GM12878 (cell line): ENCODE measurements at regions not wholly inside any gene's neighbourhood (a gene's known extent, or its start where the extent isn't known, plus 50 kb on each side); places are given as distances from the start of the nearest gene placed in this dataset.

Experiments used
- ATAC-seq: fragments of 200-7000 bp; cut with Tn5 transposase; 3 replicates; pipeline ENCODE4 v1.9.1; 2020; ENCODE audit warnings: mild to moderate bottlenecking, moderate library complexity
- BruUV-seq: library from RNA; stranded (reverse); fragments of 400-500 nt; replicated peaks from 2 replicates; lab custom pipeline; 2021; lab: Mats Ljungman, UMichigan
- CTCF ChIA-PET: fragments of 300-600 bp; sonication (Branson Sonifier 250); formaldehyde crosslinking; extraction: SDS; loops from one replicate; lab custom pipeline; 2021; ENCODE audit warnings: inconsistent platforms; lab: Yijun Ruan, JAX
- POLR2A ChIA-PET: fragments of 350-600 bp; formaldehyde crosslinking; extraction: SDS; loops from one replicate; lab custom pipeline; 2021; ENCODE audit warnings: inconsistent platforms; lab: Charles Lee
- RAD21 ChIA-PET: fragments of 300-600 bp; sonication (Branson Sonifier 250); formaldehyde crosslinking; loops from one replicate; lab custom pipeline; 2023; ENCODE audit warnings: antibody characterized with exemption; ENCODE audit not compliant: unreplicated experiment; lab: Charles Lee
- SMC1A ChIA-PET: fragments of 300-600 bp; sonication (Branson Sonifier 250); formaldehyde crosslinking; loops from one replicate; lab custom pipeline; 2023; ENCODE audit not compliant: unreplicated experiment, uncharacterized antibody; lab: Charles Lee
- DNase-seq: peaks from one replicate; pipeline ENCODE4 v3.0.0-alpha.2; 2011; ENCODE audit warnings: low read depth, low spot score
- FAIRE-seq: peaks from 3 replicates; lab custom pipeline; 2011; peaks lifted over from hg19 to GRCh38; lab: Jason Lieb, UNC
- H2AFZ ChIP-seq: 2 replicates; pipeline ENCODE4 v1.6.0; 2011; ENCODE audit warnings: low read depth, low read length, control low read depth; ENCODE audit not compliant: control insufficient read depth
- H3K27ac ChIP-seq: 2 replicates; pipeline ENCODE4 v1.5.1; 2011; ENCODE audit warnings: control low read depth; ENCODE audit not compliant: control insufficient read depth, insufficient read depth
- H3K27me3 ChIP-seq, 2 experiments: replicated peaks in 1 of 2; 2 replicates each; pipeline versions ENCODE4 v1.6.0 to v1.6.1; 2011; ENCODE audit warnings: low read length in 1 of 2; ENCODE audit not compliant: control insufficient read depth in 2 of 2, insufficient read depth in 2 of 2
- H3K36me3 ChIP-seq, 2 experiments: 2 replicates each; pipeline ENCODE4 v1.5.1; 2011; ENCODE audit warnings: low read length in 1 of 2; ENCODE audit not compliant: control insufficient read depth in 2 of 2, insufficient read depth in 2 of 2
- H3K4me1 ChIP-seq: 2 replicates; pipeline ENCODE4 v1.6.1; 2011; ENCODE audit warnings: mild to moderate bottlenecking, low read length, moderate library complexity, mixed read lengths; ENCODE audit not compliant: control insufficient read depth, insufficient read depth
- H3K4me2 ChIP-seq: 2 replicates; pipeline ENCODE4 v1.6.0; 2011; ENCODE audit warnings: control low read depth; ENCODE audit not compliant: control insufficient read depth, insufficient read depth
- H3K4me3 ChIP-seq: fragments of 200-600 bp; sonication (generic); 2 replicates; pipeline ENCODE4 v1.5.1; 2016
- H3K79me2 ChIP-seq: 2 replicates; pipeline ENCODE4 v1.6.0; 2011; ENCODE audit warnings: low read length; ENCODE audit not compliant: control insufficient read depth, insufficient read depth
- H3K9ac ChIP-seq: 2 replicates; pipeline ENCODE4 v1.8.0; 2011; ENCODE audit warnings: low read length, control low read depth, mixed read lengths; ENCODE audit not compliant: control insufficient read depth, insufficient read depth
- H3K9me3 ChIP-seq: replicated peaks from 3 replicates; pipeline ENCODE4 v1.5.1; 2011; ENCODE audit warnings: mild to moderate bottlenecking, low read length; ENCODE audit not compliant: control insufficient read depth, insufficient read depth
- H4K20me1 ChIP-seq: 2 replicates; pipeline ENCODE4 v1.6.0; 2011; ENCODE audit not compliant: control insufficient read depth, insufficient read depth
- ETV6 ChIP-seq, 2 experiments: fragments of 450-650 bp in 1 of 2; IDR thresholded peaks in 1 of 2; conservative IDR thresholded peaks in 1 of 2; 2 replicates each; pipeline ENCODE4 v1.6.1; 2014; ENCODE audit warnings: antibody characterized with exemption in 1 of 2, borderline replicate concordance in 1 of 2, low read depth in 1 of 2, mild to moderate bottlenecking in 1 of 2, moderate library complexity in 1 of 2
- SMAD1 ChIP-seq: fragments of 450-650 bp; IDR thresholded peaks from 2 replicates; pipeline ENCODE4 v1.6.1; 2018; ENCODE audit warnings: mild to moderate bottlenecking, low read depth; ENCODE audit not compliant: partially characterized antibody
- STAT1 ChIP-seq: fragments of 450-650 bp; conservative IDR thresholded peaks from 2 replicates; pipeline ENCODE4 v1.6.1; 2014; ENCODE audit warnings: antibody characterized with exemption, mild to moderate bottlenecking
- ZBTB11 ChIP-seq: fragments of 450-650 bp; formaldehyde crosslinking; IDR thresholded peaks from 2 replicates; pipeline ENCODE4 v1.5.0; 2022; ENCODE audit warnings: mild to moderate bottlenecking, missing genetic modification characterization
- WGBS: methylation state at CpG from one replicate; pipeline ENCODE4 v1.1.6; 2016; ENCODE audit warnings: low lambda C conversion rate; ENCODE audit not compliant: insufficient replicate concordance, insufficient coverage; ENCODE audit errors: missing lambda C conversion rate; 5-methylcytosine and 5-hydroxymethylcytosine counted together
- in situ Hi-C: fragments of 300-500 bp; cut with MboI; formaldehyde crosslinking; loops from 9 replicates; pipeline ENCODE4 v1.14.3; 2018; ENCODE audit warnings: mixed read lengths
- intact Hi-C: fragments of 100-400 bp; cut with micrococcal nuclease; formaldehyde crosslinking; loops from one replicate; pipeline ENCODE4 v1.14.2; 2022; ENCODE audit not compliant: unreplicated experiment
- TF ChIP-seq, protein P1 (sequence below): IDR thresholded peaks from 2 replicates; pipeline ENCODE4 v1.6.1; 2012; ENCODE audit warnings: low read length, inconsistent platforms
- TF ChIP-seq, protein P2 (sequence below): fragments of 450-650 bp; IDR thresholded peaks from 2 replicates; pipeline ENCODE4 v1.6.1; 2017; ENCODE audit warnings: antibody characterized with exemption, mild to moderate bottlenecking, moderate library complexity

- Histone ChIP-seq H3K4me3 (no peak overlapping the region), H3K27me3 (no peaks in the 10 kb centered on the region)
- POLR2A ChIA-PET: no interaction called here
- no peak for ATAC-seq
- 42% methylated on average over 2 of the region's 2 CpGs for WGBS
- no peak for DNase-seq
- TF ChIP-seq, protein P1, sequence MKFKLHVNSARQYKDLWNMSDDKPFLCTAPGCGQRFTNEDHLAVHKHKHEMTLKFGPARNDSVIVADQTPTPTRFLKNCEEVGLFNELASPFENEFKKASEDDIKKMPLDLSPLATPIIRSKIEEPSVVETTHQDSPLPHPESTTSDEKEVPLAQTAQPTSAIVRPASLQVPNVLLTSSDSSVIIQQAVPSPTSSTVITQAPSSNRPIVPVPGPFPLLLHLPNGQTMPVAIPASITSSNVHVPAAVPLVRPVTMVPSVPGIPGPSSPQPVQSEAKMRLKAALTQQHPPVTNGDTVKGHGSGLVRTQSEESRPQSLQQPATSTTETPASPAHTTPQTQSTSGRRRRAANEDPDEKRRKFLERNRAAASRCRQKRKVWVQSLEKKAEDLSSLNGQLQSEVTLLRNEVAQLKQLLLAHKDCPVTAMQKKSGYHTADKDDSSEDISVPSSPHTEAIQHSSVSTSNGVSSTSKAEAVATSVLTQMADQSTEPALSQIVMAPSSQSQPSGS: no peak
- no peak for TF ChIP-seq SMAD1
- TF ChIP-seq STAT1: no peak
- no peak for TF ChIP-seq ETV6 (conservative IDR thresholded peaks at IDR 0.05 in 1 of 2, IDR thresholded peaks at IDR 0.05 in 1 of 2; ENCODE audit: borderline replicate concordance in 1 of 2, low read depth in 1 of 2)
- TF ChIP-seq, protein P2, sequence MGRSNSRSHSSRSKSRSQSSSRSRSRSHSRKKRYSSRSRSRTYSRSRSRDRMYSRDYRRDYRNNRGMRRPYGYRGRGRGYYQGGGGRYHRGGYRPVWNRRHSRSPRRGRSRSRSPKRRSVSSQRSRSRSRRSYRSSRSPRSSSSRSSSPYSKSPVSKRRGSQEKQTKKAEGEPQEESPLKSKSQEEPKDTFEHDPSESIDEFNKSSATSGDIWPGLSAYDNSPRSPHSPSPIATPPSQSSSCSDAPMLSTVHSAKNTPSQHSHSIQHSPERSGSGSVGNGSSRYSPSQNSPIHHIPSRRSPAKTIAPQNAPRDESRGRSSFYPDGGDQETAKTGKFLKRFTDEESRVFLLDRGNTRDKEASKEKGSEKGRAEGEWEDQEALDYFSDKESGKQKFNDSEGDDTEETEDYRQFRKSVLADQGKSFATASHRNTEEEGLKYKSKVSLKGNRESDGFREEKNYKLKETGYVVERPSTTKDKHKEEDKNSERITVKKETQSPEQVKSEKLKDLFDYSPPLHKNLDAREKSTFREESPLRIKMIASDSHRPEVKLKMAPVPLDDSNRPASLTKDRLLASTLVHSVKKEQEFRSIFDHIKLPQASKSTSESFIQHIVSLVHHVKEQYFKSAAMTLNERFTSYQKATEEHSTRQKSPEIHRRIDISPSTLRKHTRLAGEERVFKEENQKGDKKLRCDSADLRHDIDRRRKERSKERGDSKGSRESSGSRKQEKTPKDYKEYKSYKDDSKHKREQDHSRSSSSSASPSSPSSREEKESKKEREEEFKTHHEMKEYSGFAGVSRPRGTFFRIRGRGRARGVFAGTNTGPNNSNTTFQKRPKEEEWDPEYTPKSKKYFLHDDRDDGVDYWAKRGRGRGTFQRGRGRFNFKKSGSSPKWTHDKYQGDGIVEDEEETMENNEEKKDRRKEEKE: no peak
- TF ChIP-seq ZBTB11 (CRISPR knock-in tag): no peak
- TF ChIP-seq, all 136 proteins: peak for 0
- Histone ChIP-seq H3K79me2 (no peaks in the 10 kb centered on the region), H3K9me3 (no peaks in the 10 kb centered on the region), H3K36me3 (no peaks in the 10 kb centered on the region), H2AFZ (no peak overlapping the region), H4K20me1 (no peaks in the 10 kb centered on the region), H3K9ac (no peak overlapping the region), H3K4me2 (no peak overlapping the region), H3K27ac (no peak overlapping the region), H3K4me1 (no peaks in the 10 kb centered on the region)
- CTCF ChIA-PET: no interaction called here
- RAD21 ChIA-PET: no interaction called here
- no peak for FAIRE-seq
- intact Hi-C loops (no loop called here), in situ Hi-C loops (no loop called here)
- no TSS peak for BruUV-seq
- SMC1A ChIA-PET: no interaction called here
Observed at GRCh38 chr1:84048820-84049219, 49.9 kb upstream of the TTLL7 start.
